Kidney (tissue), 13 donors: ENCODE measurements at regions not wholly inside any gene's neighbourhood (a gene's known extent, or its start where the extent isn't known, plus 50 kb on each side); places are given as distances from the start of the nearest gene placed in this dataset.

ENCODE experiments used
- DNase-seq, 5 donors: peaks; one replicate each; pipeline ENCODE4 v3.0.0-alpha.2; 2013 to 2020
- FAIRE-seq: peaks from 2 replicates; lab custom pipeline; 2012; peaks lifted over from hg19 to GRCh38; lab: Jason Lieb, UNC
- H3K27ac ChIP-seq, 2 donors: one replicate each; pipeline ENCODE4 v1.7.0; 2013; ENCODE audit warnings: low read depth in 2 of 2, low read length in 2 of 2, inconsistent platforms in 1 of 2
- H3K27me3 ChIP-seq: one replicate; pipeline ENCODE4 v1.7.1; 2013; ENCODE audit warnings: low read length, inconsistent platforms; ENCODE audit not compliant: control insufficient read depth, insufficient read depth
- H3K36me3 ChIP-seq, 3 donors: one replicate each; pipeline versions ENCODE4 v1.7.0 to v1.7.1; 2013; ENCODE audit warnings: low read length in 3 of 3, control low read depth in 1 of 3, inconsistent platforms in 1 of 3; ENCODE audit not compliant: insufficient read depth in 3 of 3, control insufficient read depth in 2 of 3
- H3K4me1 ChIP-seq, 3 donors: one replicate each; pipeline versions ENCODE4 v1.7.0 to v1.7.1; 2013; ENCODE audit warnings: low read length in 3 of 3, inconsistent platforms in 1 of 3, low read depth in 1 of 3; ENCODE audit not compliant: control insufficient read depth in 2 of 3, insufficient read depth in 2 of 3
- H3K4me3 ChIP-seq, 3 donors: one replicate each; pipeline versions ENCODE4 v1.7.0 to v1.8.1; 2013; ENCODE audit warnings: low read length in 3 of 3, control low read depth in 1 of 3, inconsistent platforms in 1 of 3
- H3K9ac ChIP-seq, 3 donors: one replicate each; pipeline versions ENCODE4 v1.7.0 to v1.7.1; 2013; ENCODE audit warnings: low read length in 3 of 3, control low read depth in 1 of 3, inconsistent platforms in 1 of 3
- H3K9me3 ChIP-seq, 3 donors: one replicate each; pipeline versions ENCODE4 v1.7.0 to v1.7.1; 2013; ENCODE audit warnings: low read length in 3 of 3, control low read depth in 1 of 3, inconsistent platforms in 1 of 3; ENCODE audit not compliant: control insufficient read depth in 2 of 3, insufficient read depth in 1 of 3
- CTCF ChIP-seq: IDR thresholded peaks from 3 replicates; pipeline ENCODE4 v1.5.1; 2012; ENCODE audit warnings: mild to moderate bottlenecking, moderate library complexity, borderline replicate concordance; ENCODE audit not compliant: insufficient read depth; ENCODE audit errors: extremely low read depth
- intact Hi-C: fragments of 100-400 bp; cut with DNase I; formaldehyde crosslinking; loops from one replicate; pipeline ENCODE4 v1.11.1; 2022
- donor health status: control.
- donor health status: control.
- donor health status: control.
- donor health status: control.
- donor health status: control.
- donor health status: DM: yes; HTN: yes; CAD: no.
- donor health status: Normal renal cell carcinoma (clear cell type).

DNA sequence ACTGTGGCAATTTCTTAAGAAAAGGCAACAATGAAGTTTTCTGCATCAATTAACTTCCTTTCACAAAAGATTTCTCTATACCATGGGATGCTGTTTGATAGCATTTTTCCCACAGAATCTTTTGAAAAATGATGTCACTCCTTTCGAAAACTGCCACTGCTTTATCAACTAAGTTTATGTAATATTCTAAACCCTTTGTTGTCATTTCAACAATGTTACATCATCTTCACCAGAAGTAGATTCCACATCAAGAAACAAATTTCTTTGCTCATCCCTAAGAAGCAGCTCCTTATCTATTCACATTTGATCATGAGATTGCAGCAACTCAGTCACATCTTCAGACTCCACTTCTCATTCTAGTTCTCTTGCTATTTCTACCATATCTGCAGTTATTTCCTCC, 116.1 kb upstream of the KCND3 start:
- no peak overlapping the region for H3K9ac ChIP-seq
- DNase-seq (no peak), FAIRE-seq (no peak)
- no peaks in the 10 kb centered on the region for H3K36me3 ChIP-seq
- TF ChIP-seq CTCF = no peak
- H3K27ac ChIP-seq = no peak overlapping the region
- no peak overlapping the region for H3K4me3 ChIP-seq
- intact Hi-C loops = no loop called here
- peaks cover 0 to 4% (median 0%) of the 10 kb centered on the region in 3 donors for H3K9me3 ChIP-seq
- H3K4me1 ChIP-seq = peaks cover 0 to 2% (median 0%) of the 10 kb centered on the region in 3 donors
- no peaks in the 10 kb centered on the region for H3K27me3 ChIP-seq

DNA sequence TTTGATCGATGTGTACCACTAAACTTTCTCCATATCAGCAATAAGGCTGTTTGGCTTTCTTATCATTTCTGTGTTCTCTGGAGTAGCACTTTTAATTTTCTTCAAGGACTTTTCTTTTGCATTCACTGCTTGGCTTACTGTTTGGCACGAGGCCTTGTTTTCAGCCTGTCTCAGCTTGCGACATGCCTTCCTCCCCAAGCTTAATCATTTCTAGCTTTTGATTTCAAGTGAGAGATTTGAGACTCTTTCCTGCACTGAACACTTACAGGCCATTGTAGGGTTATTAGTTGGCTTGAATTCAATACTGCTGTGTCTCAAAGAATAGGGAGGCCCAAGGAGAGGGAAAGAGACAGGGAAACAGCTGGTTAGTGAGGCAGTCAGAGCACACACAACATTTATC, 120.6 kb upstream of the KCND3 start:
- no peaks in the 10 kb centered on the region for H3K9me3 ChIP-seq
- no peaks in the 10 kb centered on the region for H3K27me3 ChIP-seq
- DNase-seq (peak in 1 of 5 donors; percentile 37), FAIRE-seq (no peak)
- H3K4me3 ChIP-seq = no peak overlapping the region
- H3K4me1 ChIP-seq = peaks cover 0 to 2% (median 0%) of the 10 kb centered on the region in 3 donors
- no peak overlapping the region for H3K27ac ChIP-seq
- H3K36me3 ChIP-seq = no peaks in the 10 kb centered on the region
- intact Hi-C loops = no loop called here
- no peak for TF ChIP-seq CTCF
- no peak overlapping the region for H3K9ac ChIP-seq

- H3K9ac ChIP-seq = no peak overlapping the region
- no peak overlapping the region for H3K27ac ChIP-seq
- no peaks in the 10 kb centered on the region for H3K36me3 ChIP-seq
- TF ChIP-seq CTCF = no peak
- DNase-seq (no peak), FAIRE-seq (no peak)
- H3K27me3 ChIP-seq = no peaks in the 10 kb centered on the region
- H3K4me3 ChIP-seq = no peak overlapping the region
- intact Hi-C loops = no loop called here
- no peaks in the 10 kb centered on the region for H3K9me3 ChIP-seq
- peaks cover 0 to 2% (median 0%) of the 10 kb centered on the region in 3 donors for H3K4me1 ChIP-seq
These were observed 122.3 kb upstream of the KCND3 start for GRCh38 chr1:112111734-112112133.

- DNase-seq = no peak
- TF ChIP-seq CTCF = no peak
- Histone ChIP-seq H3K9ac (no peak overlapping the region), H3K4me3 (no peak overlapping the region), H3K36me3 (no peaks in the 10 kb centered on the region), H3K9me3 (no peaks in the 10 kb centered on the region), H3K27me3 (no peaks in the 10 kb centered on the region), H3K4me1 (peaks cover 0 to 2% (median 0%) of the 10 kb centered on the region in 3 donors), H3K27ac (no peak overlapping the region)
- no peak for FAIRE-seq
- intact Hi-C loops = no loop called here
These were observed 125.1 kb upstream of the KCND3 start for GRCh38 chr1:112114540-112114939.
